Activated CD8-positive, alpha-beta memory T cell treated with anti-CD3 and anti-CD28 coated beads for 4 hours (primary cell): ENCODE measurements at regions not wholly inside any gene's neighbourhood (a gene's known extent, or its start where the extent isn't known, plus 50 kb on each side); places are given as distances from the start of the nearest gene placed in this dataset.

Experiments used
- DNase-seq, 2 donors: peaks; one replicate each; pipeline ENCODE4 v3.0.0-alpha.2; 2020; ENCODE audit warnings: low read depth in 2 of 2

GRCh38 chr18:46265196-46266156, 161.3 kb downstream of the HAUS1 start:
- no peak for DNase-seq

- no peak for DNase-seq
Measured at GRCh38 chr18:46266473-46266872, 162.3 kb downstream of the HAUS1 start.

GRCh38 chr18:46268671-46269070, 164.5 kb downstream of the HAUS1 start:
- no peak for DNase-seq

- no peak for DNase-seq
Measured at GRCh38 chr18:46269275-46269674, 165.1 kb downstream of the HAUS1 start.

GRCh38 chr18:46271488-46271887, 167.3 kb downstream of the HAUS1 start:
- no peak for DNase-seq

GRCh38 chr18:46273861-46274260, 169.7 kb downstream of the HAUS1 start:
- no peak for DNase-seq

GRCh38 chr18:46274266-46274665, 170.1 kb downstream of the HAUS1 start:
- no peak for DNase-seq

GRCh38 chr18:46275370-46275769, 171.2 kb downstream of the HAUS1 start:
- DNase-seq, result no peak

GRCh38 chr18:46276748-46277147, 172.6 kb downstream of the HAUS1 start:
- DNase-seq, result no peak

- no peak for DNase-seq
Measured at GRCh38 chr18:46278481-46279465, 174.6 kb downstream of the HAUS1 start.

- no peak for DNase-seq
Measured at GRCh38 chr18:46279673-46280072, 175.5 kb downstream of the HAUS1 start.

GRCh38 chr18:46281185-46282176, 177.3 kb downstream of the HAUS1 start:
- peak; percentile 8 to 20 for DNase-seq

- no peak for DNase-seq
Measured at GRCh38 chr18:46282177-46282570, 178.0 kb downstream of the HAUS1 start.

- DNase-seq, result no peak
Measured at GRCh38 chr18:46282646-46283045, 178.5 kb downstream of the HAUS1 start.

GRCh38 chr18:46283268-46283667, 179.1 kb downstream of the HAUS1 start:
- no peak for DNase-seq

- DNase-seq, result no peak
Measured at GRCh38 chr18:46283895-46284295, 179.7 kb downstream of the HAUS1 start.

GRCh38 chr18:46289463-46289862, 185.3 kb downstream of the HAUS1 start:
- DNase-seq, result no peak

- no peak for DNase-seq
Measured at GRCh38 chr18:46289931-46290330, 185.7 kb downstream of the HAUS1 start.

- DNase-seq, result no peak
Measured at GRCh38 chr18:46290440-46291020, 186.3 kb downstream of the HAUS1 start.

- DNase-seq, result no peak
Measured at GRCh38 chr18:46291149-46291548, 187.0 kb downstream of the HAUS1 start.

GRCh38 chr18:46293742-46294181, 189.6 kb downstream of the HAUS1 start:
- DNase-seq, result no peak
